ENCODE measurements at regions not wholly inside any gene's neighbourhood (a gene's known extent, or its start where the extent isn't known, plus 50 kb on each side); places are given as distances from the start of the nearest gene placed in this dataset.

GRCh38 chr2:105150231-105150630 lies 91.3 kb upstream of the GPR45 start:
- no peak for TF ChIP-seq EZH2phosphoT487 (IDR thresholded peaks at IDR 0.05; ENCODE audit: low read depth)
- TF ChIP-seq CTCF (IDR thresholded peaks at IDR 0.05; ENCODE audit: low read depth, low read length): no peak
- no peak overlapping the region for H2AFZ ChIP-seq (ENCODE audit: low read depth, low read length)
- H3K27ac ChIP-seq (ENCODE audit: low read length): no peak overlapping the region
- peaks cover 23% of the 10 kb centered on the region for H3K27me3 ChIP-seq (ENCODE audit: low read depth, low read length)
- H4K20me1 ChIP-seq (ENCODE audit: insufficient read depth, low read length): no peaks in the 10 kb centered on the region
- no peaks in the 10 kb centered on the region for H3K36me3 ChIP-seq (replicated peaks; ENCODE audit: low read depth, low read length)
- H3K4me2 ChIP-seq (ENCODE audit: low read length): no peak overlapping the region
- no peak overlapping the region for H3K9ac ChIP-seq (ENCODE audit: low read length)
- peaks cover 10% of the 10 kb centered on the region for H3K4me1 ChIP-seq (ENCODE audit: low read length)
- no peak overlapping the region for H3K4me3 ChIP-seq (ENCODE audit: low read length)
- H3K79me2 ChIP-seq (ENCODE audit: low read length): no peaks in the 10 kb centered on the region
- H3K9me3 ChIP-seq (ENCODE audit: insufficient read depth, low read length): no peaks in the 10 kb centered on the region

- Histone ChIP-seq H3K27me3 (ENCODE audit: low read depth, low read length) (peaks cover 25% of the 10 kb centered on the region), H2AFZ (ENCODE audit: low read depth, low read length) (no peak overlapping the region), H3K4me3 (ENCODE audit: low read length) (no peak overlapping the region), H3K36me3 (replicated peaks; ENCODE audit: low read depth, low read length) (no peaks in the 10 kb centered on the region), H3K4me1 (ENCODE audit: low read length) (peaks cover 2% of the 10 kb centered on the region; the same call in 1 of the 2 replicates), H3K9ac (ENCODE audit: low read length) (no peak overlapping the region), H3K79me2 (ENCODE audit: low read length) (no peaks in the 10 kb centered on the region), H3K27ac (ENCODE audit: low read length) (no peak overlapping the region), H3K9me3 (ENCODE audit: insufficient read depth, low read length) (peaks cover 11% of the 10 kb centered on the region; the same call in 1 of the 2 replicates), H3K4me2 (ENCODE audit: low read length) (no peak overlapping the region), H4K20me1 (ENCODE audit: insufficient read depth, low read length) (no peaks in the 10 kb centered on the region)
- TF ChIP-seq EZH2phosphoT487 (IDR thresholded peaks at IDR 0.05; ENCODE audit: low read depth) (no peak), CTCF (IDR thresholded peaks at IDR 0.05; ENCODE audit: low read depth, low read length) (no peak)
Observed at GRCh38 chr2:105154119-105154818, 87.3 kb upstream of the GPR45 start.

- no peak overlapping the region for H3K27ac ChIP-seq (ENCODE audit: low read length)
- no peak overlapping the region for H3K4me2 ChIP-seq (ENCODE audit: low read length)
Observed at GRCh38 chr2:105156166-105156565, 85.4 kb upstream of the GPR45 start.

More at GRCh38 chr2:105156166-105156565, 85.4 kb upstream of the GPR45 start:
- no peaks in the 10 kb centered on the region for H3K36me3 ChIP-seq (replicated peaks; ENCODE audit: low read depth, low read length)
- no peaks in the 10 kb centered on the region for H3K79me2 ChIP-seq (ENCODE audit: low read length)
- no peak overlapping the region for H3K9ac ChIP-seq (ENCODE audit: low read length)
- H4K20me1 ChIP-seq (ENCODE audit: insufficient read depth, low read length): no peaks in the 10 kb centered on the region
- H2AFZ ChIP-seq (ENCODE audit: low read depth, low read length): no peak overlapping the region
- H3K4me1 ChIP-seq (ENCODE audit: low read length): peaks cover 2% of the 10 kb centered on the region; the same call in 1 of the 2 replicates
- peaks cover 11% of the 10 kb centered on the region; the same call in 1 of the 2 replicates for H3K9me3 ChIP-seq (ENCODE audit: insufficient read depth, low read length)
- peaks cover 25% of the 10 kb centered on the region for H3K27me3 ChIP-seq (ENCODE audit: low read depth, low read length)
- TF ChIP-seq CTCF (IDR thresholded peaks at IDR 0.05; ENCODE audit: low read depth, low read length): no peak
- no peak for TF ChIP-seq EZH2phosphoT487 (IDR thresholded peaks at IDR 0.05; ENCODE audit: low read depth)
- no peak overlapping the region for H3K4me3 ChIP-seq (ENCODE audit: low read length)

All from OCI-LY3 (cell line).